IPS-20b (cell line): ENCODE measurements at regions not wholly inside any gene's neighbourhood (a gene's known extent, or its start where the extent isn't known, plus 50 kb on each side); places are given as distances from the start of the nearest gene placed in this dataset.

ENCODE experiments used
- H3K27ac ChIP-seq: one replicate; pipeline ENCODE4 v1.5.1; 2013; ENCODE audit warnings: low read length
- H3K27me3 ChIP-seq: 2 replicates; pipeline ENCODE4 v1.6.1; 2013; ENCODE audit warnings: mild to moderate bottlenecking, low read length, inconsistent platforms; ENCODE audit not compliant: insufficient read depth
- H3K36me3 ChIP-seq: 2 replicates; pipeline ENCODE4 v1.6.1; 2013; ENCODE audit warnings: low read depth, mild to moderate bottlenecking, inconsistent platforms, low read length, moderate library complexity; ENCODE audit not compliant: insufficient read depth
- H3K4me1 ChIP-seq: 2 replicates; pipeline ENCODE4 v1.6.1; 2013; ENCODE audit warnings: mild to moderate bottlenecking, control low read depth, inconsistent platforms, low read length, moderate library complexity; ENCODE audit not compliant: insufficient read depth
- H3K4me3 ChIP-seq: 2 replicates; pipeline ENCODE4 v1.5.1; 2013; ENCODE audit warnings: mild to moderate bottlenecking, low read length, inconsistent platforms
- H3K9ac ChIP-seq: 2 replicates; pipeline ENCODE4 v1.6.1; 2013; ENCODE audit warnings: low read depth, mild to moderate bottlenecking, inconsistent platforms, low read length, moderate library complexity
- H3K9me3 ChIP-seq: 2 replicates; pipeline ENCODE4 v1.6.1; 2013; ENCODE audit warnings: mild to moderate bottlenecking, low read depth, low read length, inconsistent platforms; ENCODE audit not compliant: insufficient read depth

DNA sequence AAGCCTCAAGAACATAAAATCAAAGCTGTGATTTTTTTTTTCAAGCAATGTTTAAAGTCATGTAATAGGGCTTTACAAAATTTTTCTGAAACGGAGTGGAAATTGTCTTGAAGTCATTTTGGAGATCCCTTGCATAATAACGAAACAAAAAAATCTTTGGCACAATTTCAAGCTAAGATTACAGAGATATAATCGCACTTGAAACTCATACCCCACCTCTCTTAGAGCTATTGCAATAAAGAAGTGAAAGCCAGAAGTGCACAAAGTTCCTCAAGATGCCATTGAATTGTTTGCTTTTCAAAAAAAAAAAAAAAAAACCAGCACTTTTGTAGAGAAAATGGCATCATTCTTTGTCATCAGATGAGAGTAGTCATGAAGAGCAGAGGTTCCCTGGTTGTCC is 152.3 kb downstream of the PAX3 start:
- H3K27me3 ChIP-seq: no peaks in the 10 kb centered on the region
- H3K9ac ChIP-seq: no peak overlapping the region
- no peaks in the 10 kb centered on the region for H3K36me3 ChIP-seq
- H3K4me1 ChIP-seq: no peaks in the 10 kb centered on the region
- no peak overlapping the region for H3K4me3 ChIP-seq
- no peaks in the 10 kb centered on the region for H3K9me3 ChIP-seq
- no peak overlapping the region for H3K27ac ChIP-seq

GRCh38 chr2:222142027-222142426 is 156.8 kb downstream of the PAX3 start:
- Histone ChIP-seq H3K27ac (no peak overlapping the region), H3K4me1 (no peaks in the 10 kb centered on the region), H3K27me3 (no peaks in the 10 kb centered on the region), H3K9me3 (no peaks in the 10 kb centered on the region), H3K9ac (no peak overlapping the region), H3K4me3 (no peak overlapping the region), H3K36me3 (no peaks in the 10 kb centered on the region)

GRCh38 chr2:222136106-222136630 is 162.6 kb downstream of the PAX3 start:
- Histone ChIP-seq H3K4me1 (no peaks in the 10 kb centered on the region), H3K9ac (no peak overlapping the region), H3K36me3 (no peaks in the 10 kb centered on the region), H3K27me3 (no peaks in the 10 kb centered on the region), H3K9me3 (no peaks in the 10 kb centered on the region), H3K27ac (no peak overlapping the region), H3K4me3 (no peak overlapping the region)

- Histone ChIP-seq H3K4me1 (no peaks in the 10 kb centered on the region), H3K9ac (no peak overlapping the region), H3K27me3 (no peaks in the 10 kb centered on the region), H3K9me3 (no peaks in the 10 kb centered on the region), H3K4me3 (no peak overlapping the region), H3K27ac (no peak overlapping the region), H3K36me3 (no peaks in the 10 kb centered on the region)
Measured at GRCh38 chr2:222134654-222135053, 164.1 kb downstream of the PAX3 start.

- H3K36me3 ChIP-seq: no peaks in the 10 kb centered on the region
- H3K9me3 ChIP-seq: no peaks in the 10 kb centered on the region
- no peaks in the 10 kb centered on the region for H3K27me3 ChIP-seq
- H3K27ac ChIP-seq: no peak overlapping the region
- H3K9ac ChIP-seq: no peak overlapping the region
- H3K4me3 ChIP-seq: no peak overlapping the region
- no peaks in the 10 kb centered on the region for H3K4me1 ChIP-seq
Measured at GRCh38 chr2:222133897-222134296, 164.9 kb downstream of the PAX3 start.

- H3K4me1 ChIP-seq: no peaks in the 10 kb centered on the region
- H3K27me3 ChIP-seq: no peaks in the 10 kb centered on the region
- H3K36me3 ChIP-seq: no peaks in the 10 kb centered on the region
- no peak overlapping the region for H3K27ac ChIP-seq
- H3K4me3 ChIP-seq: no peak overlapping the region
- H3K9ac ChIP-seq: no peak overlapping the region
- H3K9me3 ChIP-seq: no peaks in the 10 kb centered on the region
Measured at GRCh38 chr2:222130855-222131254, 167.9 kb downstream of the PAX3 start.

GRCh38 chr2:222127660-222128059 is 171.1 kb downstream of the PAX3 start:
- H3K4me3 ChIP-seq: no peak overlapping the region
- no peak overlapping the region for H3K9ac ChIP-seq
- no peaks in the 10 kb centered on the region for H3K9me3 ChIP-seq
- no peaks in the 10 kb centered on the region for H3K27me3 ChIP-seq
- H3K4me1 ChIP-seq: no peaks in the 10 kb centered on the region
- H3K27ac ChIP-seq: no peak overlapping the region
- no peaks in the 10 kb centered on the region for H3K36me3 ChIP-seq

- no peak overlapping the region for H3K4me3 ChIP-seq
- H3K27me3 ChIP-seq: no peaks in the 10 kb centered on the region; the same call in 1 of the 2 replicates
- H3K36me3 ChIP-seq: no peaks in the 10 kb centered on the region
- no peaks in the 10 kb centered on the region for H3K4me1 ChIP-seq
- no peak overlapping the region for H3K9ac ChIP-seq
- H3K27ac ChIP-seq: no peak overlapping the region
- no peaks in the 10 kb centered on the region for H3K9me3 ChIP-seq
Measured at GRCh38 chr2:222120933-222121332, 177.9 kb downstream of the PAX3 start.

- Histone ChIP-seq H3K4me1 (no peaks in the 10 kb centered on the region), H3K9me3 (no peaks in the 10 kb centered on the region), H3K36me3 (no peaks in the 10 kb centered on the region), H3K4me3 (no peak overlapping the region), H3K27ac (no peak overlapping the region), H3K9ac (no peak overlapping the region), H3K27me3 (no peaks in the 10 kb centered on the region)
Measured at GRCh38 chr2:222115296-222115695, 183.5 kb downstream of the PAX3 start.

DNA sequence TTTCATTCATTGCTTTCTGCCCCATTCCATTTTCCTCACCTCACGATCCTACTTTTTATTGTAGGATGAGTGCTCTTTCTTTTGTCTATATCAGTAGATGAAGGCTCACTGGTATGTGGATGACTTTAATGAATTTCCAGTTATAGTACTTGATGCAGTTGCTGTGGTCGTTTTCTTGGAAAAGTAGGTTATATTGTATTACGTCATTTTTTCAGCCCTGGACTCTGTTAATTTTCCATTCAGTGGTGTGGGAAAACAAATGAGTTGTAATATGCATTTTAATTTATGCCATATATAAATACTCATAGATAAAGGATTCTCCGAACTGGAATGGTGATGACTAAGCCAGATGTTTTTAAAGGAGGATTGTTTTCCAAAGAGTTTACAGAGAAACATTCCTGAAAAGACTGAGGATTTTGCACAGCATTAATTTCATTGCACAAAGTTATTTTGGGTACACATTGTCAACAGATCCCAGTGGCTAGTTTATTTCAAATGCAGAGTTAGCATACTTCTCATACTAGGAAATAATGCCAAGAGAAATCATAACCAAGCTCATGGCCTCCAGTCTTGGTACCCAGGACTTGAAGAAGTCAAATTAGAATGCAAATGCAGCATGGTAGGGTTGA is 189.7 kb downstream of the PAX3 start:
- Histone ChIP-seq H3K4me3 (no peak overlapping the region), H3K9ac (no peak overlapping the region), H3K4me1 (peaks cover 4% of the 10 kb centered on the region; the same call in 1 of the 2 replicates), H3K27ac (no peak overlapping the region), H3K9me3 (no peaks in the 10 kb centered on the region), H3K36me3 (no peaks in the 10 kb centered on the region), H3K27me3 (no peaks in the 10 kb centered on the region)

- H3K36me3 ChIP-seq: no peaks in the 10 kb centered on the region
- no peak overlapping the region for H3K4me3 ChIP-seq
- H3K27ac ChIP-seq: no peak overlapping the region
- H3K4me1 ChIP-seq: peaks cover 9% of the 10 kb centered on the region; the same call in 1 of the 2 replicates
- no peaks in the 10 kb centered on the region for H3K27me3 ChIP-seq
- H3K9ac ChIP-seq: no peak overlapping the region
- H3K9me3 ChIP-seq: no peaks in the 10 kb centered on the region
Measured at GRCh38 chr2:222108497-222108896, 190.3 kb downstream of the PAX3 start.

DNA sequence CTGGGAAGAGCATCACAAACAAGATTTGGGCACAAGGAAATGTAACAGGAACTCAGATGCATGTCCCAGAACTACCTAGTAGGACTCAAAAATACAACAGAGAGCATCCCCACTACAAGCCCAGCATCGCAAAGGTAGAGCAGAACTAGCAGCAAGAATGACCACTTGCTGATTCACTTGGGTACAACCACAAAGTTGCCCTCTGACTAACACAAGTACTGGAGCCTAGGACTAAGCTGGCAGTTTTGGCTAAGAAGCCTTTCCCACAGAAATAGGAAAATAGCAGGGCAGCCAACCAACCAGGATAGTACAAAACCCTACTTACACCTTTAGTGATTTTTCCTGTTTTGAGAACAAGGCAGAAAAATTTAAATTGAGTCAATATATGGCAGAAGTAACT is 193.8 kb downstream of the PAX3 start:
- Histone ChIP-seq H3K4me1 (peaks cover 33% of the 10 kb centered on the region), H3K4me3 (no peak overlapping the region), H3K27me3 (no peaks in the 10 kb centered on the region), H3K9me3 (no peaks in the 10 kb centered on the region), H3K27ac (no peak overlapping the region), H3K36me3 (no peaks in the 10 kb centered on the region), H3K9ac (no peak overlapping the region)
